ENCODE measurements at regions not wholly inside any gene's neighbourhood (a gene's known extent, or its start where the extent isn't known, plus 50 kb on each side); places are given as distances from the start of the nearest gene placed in this dataset.

DNA sequence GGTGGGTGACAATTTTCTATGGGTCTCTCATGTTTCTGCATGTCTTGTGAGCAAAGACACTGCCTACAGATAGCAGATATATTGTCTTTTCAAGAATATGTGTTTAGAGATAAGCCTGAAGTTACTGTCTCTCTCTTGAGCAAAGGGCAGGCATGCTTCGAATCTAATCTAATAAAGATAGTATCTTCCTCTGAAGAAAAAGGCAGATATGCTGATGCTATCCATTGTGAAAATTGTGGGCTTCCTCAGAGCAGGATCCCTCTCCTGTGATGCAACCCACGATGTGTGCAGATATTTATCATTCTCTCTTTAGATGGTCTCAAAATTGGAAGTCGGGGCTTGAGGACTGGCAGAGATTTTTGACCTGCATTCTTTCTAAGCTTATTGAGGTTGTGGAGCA is 187.0 kb downstream of the DACT1 start:
- TF ChIP-seq, protein P1, sequence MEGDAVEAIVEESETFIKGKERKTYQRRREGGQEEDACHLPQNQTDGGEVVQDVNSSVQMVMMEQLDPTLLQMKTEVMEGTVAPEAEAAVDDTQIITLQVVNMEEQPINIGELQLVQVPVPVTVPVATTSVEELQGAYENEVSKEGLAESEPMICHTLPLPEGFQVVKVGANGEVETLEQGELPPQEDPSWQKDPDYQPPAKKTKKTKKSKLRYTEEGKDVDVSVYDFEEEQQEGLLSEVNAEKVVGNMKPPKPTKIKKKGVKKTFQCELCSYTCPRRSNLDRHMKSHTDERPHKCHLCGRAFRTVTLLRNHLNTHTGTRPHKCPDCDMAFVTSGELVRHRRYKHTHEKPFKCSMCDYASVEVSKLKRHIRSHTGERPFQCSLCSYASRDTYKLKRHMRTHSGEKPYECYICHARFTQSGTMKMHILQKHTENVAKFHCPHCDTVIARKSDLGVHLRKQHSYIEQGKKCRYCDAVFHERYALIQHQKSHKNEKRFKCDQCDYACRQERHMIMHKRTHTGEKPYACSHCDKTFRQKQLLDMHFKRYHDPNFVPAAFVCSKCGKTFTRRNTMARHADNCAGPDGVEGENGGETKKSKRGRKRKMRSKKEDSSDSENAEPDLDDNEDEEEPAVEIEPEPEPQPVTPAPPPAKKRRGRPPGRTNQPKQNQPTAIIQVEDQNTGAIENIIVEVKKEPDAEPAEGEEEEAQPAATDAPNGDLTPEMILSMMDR (conservative IDR thresholded peaks at IDR 0.05; ENCODE audit: low read depth, low read length): no peak
- no peak for DNase-seq (ENCODE audit: low read depth)
- no peak overlapping the region for H3K4me3 ChIP-seq (ENCODE audit: low read length)

DNA sequence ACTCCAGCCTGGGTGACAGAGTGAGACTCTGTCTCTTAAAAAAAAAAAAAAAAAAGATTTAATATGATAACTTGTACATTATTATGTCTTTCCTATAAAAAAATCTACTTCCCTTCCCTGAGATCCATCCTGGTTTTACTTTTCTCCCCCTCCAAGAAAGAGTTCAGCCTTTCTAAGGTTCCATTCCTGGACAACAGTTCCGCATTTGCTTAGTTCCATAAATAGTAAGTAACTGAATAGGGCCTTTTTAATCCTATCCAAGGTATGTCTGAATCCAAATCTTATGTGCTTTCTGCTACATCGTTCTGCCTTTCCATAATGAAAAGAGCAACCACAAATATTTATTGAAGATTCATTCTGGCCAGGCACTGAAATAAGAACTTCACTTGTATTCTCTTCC is 187.8 kb downstream of the DACT1 start:
- no peak overlapping the region for H3K4me3 ChIP-seq (ENCODE audit: low read length)
- no peak for DNase-seq (ENCODE audit: low read depth)
- TF ChIP-seq, protein P1 (conservative IDR thresholded peaks at IDR 0.05; ENCODE audit: low read depth, low read length): no peak

DNA sequence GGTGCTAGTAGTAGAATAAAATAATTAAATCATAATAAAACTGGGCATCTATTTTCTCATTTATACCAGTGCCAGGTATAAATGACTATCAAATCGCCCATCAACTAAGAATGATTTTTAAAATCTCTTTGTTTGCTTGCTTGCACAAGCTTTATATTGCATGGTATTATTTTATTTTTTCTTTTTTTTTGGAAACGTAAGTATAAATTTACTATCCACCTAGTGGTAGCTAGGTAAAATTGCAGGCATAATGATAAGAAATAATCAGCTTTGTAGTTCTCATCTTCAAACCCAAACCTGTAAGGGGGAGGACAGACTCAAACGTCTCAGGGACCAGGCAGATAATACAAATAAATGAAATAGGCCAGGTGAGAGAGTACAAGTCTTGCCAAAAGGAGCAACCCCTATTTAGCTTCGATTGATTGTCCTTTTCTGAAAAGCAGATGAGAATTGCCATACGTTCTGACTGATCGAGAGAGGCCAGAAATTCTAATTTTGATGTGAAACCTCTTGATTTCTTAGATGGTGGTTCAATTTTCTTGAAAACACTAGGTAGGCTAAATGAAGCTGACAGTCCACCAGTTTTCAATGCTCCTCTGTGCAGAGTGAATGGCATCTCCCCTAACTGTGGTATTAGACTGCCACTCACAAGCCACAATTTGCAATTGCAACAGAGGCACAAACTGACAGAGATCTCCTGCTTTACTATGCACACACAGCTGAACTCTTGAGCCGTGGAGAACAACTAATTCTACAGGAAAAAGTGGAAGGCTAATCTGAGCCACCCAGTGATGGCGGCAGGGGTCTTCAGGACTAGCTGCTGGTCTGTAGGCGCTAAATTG is 189.3 kb downstream of the DACT1 start:
- TF ChIP-seq, protein P1 (conservative IDR thresholded peaks at IDR 0.05; ENCODE audit: low read depth, low read length): peak; percentile 18

DNA sequence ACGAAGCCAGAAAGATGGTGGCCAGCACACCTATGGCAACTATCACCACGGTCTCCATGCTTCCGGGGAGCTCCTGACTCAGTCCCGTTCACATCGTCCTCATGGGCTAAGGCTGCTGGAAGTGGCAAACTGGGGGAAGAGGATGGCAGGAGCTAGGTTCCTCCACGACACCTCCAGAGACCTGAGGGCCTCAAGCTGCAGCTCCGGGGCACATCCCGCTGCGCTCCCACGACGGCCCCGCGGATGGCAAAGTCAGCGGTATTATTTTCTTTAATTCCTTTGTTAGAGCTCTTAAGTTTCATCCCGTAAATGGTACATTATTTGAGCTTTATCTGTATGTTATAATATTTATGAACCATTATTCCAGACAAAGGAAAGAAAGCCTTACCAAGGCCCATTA is 190.5 kb downstream of the DACT1 start:
- H3K4me3 ChIP-seq (ENCODE audit: low read length): no peak overlapping the region
- DNase-seq (ENCODE audit: low read depth): no peak
- TF ChIP-seq, protein P1 (conservative IDR thresholded peaks at IDR 0.05; ENCODE audit: low read depth, low read length): no peak

More for the DNA sequence above, 189.3 kb downstream of the DACT1 start:
- DNase-seq (ENCODE audit: low read depth): no peak
- no peak overlapping the region for H3K4me3 ChIP-seq (ENCODE audit: low read length)

DNA sequence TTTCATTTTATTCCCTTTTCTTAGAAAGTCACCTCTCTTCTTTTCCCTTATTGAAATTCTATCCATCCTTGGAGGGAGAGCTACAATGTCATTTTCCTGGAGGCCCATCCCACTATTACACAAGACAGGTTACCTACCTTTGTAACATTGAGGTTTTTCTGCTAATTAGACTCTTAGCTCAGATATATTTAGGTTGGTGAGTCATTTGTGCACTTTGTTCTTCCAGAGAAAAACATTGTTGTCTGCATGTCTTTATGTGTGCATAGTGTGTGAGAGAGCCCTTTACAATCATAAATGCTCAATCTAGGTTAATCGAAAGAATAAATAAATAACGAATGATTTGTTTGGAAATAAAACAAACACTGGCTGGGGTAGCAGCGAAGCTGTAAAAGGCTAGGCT is 191.8 kb downstream of the DACT1 start:
- H3K4me3 ChIP-seq (ENCODE audit: low read length): no peak overlapping the region
- TF ChIP-seq, protein P1 (conservative IDR thresholded peaks at IDR 0.05; ENCODE audit: low read depth, low read length): no peak
- no peak for DNase-seq (ENCODE audit: low read depth)

DNA sequence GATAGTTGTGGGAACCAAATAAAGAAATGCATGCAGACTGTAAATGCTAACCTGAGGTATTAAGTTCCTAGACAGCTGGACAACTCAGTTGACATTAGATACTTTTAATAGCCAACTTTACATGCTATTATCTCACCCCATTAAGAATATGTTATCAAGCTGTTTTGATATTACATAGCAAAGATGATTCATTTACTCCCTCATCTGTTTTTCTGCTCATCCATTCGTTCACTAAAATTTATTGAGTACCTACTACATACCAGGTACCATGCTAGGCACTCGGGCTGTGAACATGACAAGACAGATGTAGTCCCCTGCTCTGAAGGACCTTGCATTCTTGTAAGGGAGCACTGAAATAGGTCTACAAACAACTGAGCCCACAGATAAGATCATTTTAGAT is 192.4 kb downstream of the DACT1 start:
- TF ChIP-seq, protein P1 (conservative IDR thresholded peaks at IDR 0.05; ENCODE audit: low read depth, low read length): no peak
- DNase-seq (ENCODE audit: low read depth): no peak
- H3K4me3 ChIP-seq (ENCODE audit: low read length): no peak overlapping the region

DNA sequence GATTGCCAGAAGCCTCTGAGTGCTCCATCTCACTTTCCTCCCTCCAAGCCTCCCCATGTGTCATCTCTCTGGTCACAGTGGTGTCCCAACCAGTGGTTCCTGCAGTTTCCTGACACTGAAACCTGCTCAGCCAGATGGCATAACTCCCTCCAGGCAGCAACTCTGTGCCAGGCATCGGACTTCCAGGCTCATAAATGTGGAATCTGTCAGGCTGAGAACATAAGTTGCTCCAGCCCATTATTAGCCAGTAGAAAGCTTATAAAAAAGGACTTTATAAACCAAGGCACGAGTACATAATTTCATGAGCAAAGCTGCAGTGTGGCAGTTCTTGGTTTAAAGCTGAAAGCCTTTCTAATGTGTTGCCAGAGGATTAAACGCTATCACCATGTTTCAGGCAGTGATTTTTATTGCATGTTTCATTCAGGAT is 194.3 kb downstream of the DACT1 start:
- peak; percentile 78 for DNase-seq (ENCODE audit: low read depth)
- TF ChIP-seq, protein P1 (conservative IDR thresholded peaks at IDR 0.05; ENCODE audit: low read depth, low read length): no peak
- H3K4me3 ChIP-seq (ENCODE audit: low read length): no peak overlapping the region

Data from retinal pigment epithelial cell (primary cell).